Ammon's horn (tissue), 1 donor: ENCODE measurements at regions not wholly inside any gene's neighbourhood (a gene's known extent, or its start where the extent isn't known, plus 50 kb on each side); places are given as distances from the start of the nearest gene placed in this dataset.
A peak's percentile ranks its signal among the peaks of the same experiment; 100 is the strongest.

Source experiments
- DNase-seq: peaks from one replicate; pipeline ENCODE4 v3.0.0-alpha.2; 2016; ENCODE audit warnings: low spot score

GRCh38 chr2:21501376-21502027, 377.7 kb downstream of the TDRD15 start:
- DNase-seq: peak; percentile 3

- DNase-seq: no peak
Measured at GRCh38 chr2:21515903-21516302, 392.1 kb downstream of the TDRD15 start.

DNA sequence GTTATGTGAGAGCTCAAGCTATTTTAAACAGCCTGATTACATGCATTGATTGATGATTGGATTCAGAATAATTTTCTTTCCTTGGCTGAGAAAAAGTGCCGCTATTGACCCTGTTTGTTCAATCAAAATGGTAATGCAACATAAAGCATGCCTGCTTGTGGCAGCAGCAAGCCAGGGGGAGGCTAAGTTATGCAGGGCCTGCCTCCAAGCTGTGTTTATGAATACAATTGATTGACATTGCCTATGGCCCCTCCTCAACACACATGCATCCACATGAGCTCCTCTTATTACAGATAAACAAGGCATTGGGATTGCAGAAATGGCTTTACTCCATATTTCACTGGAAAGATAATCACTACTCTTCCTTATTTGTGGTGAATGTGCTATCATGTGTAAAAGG, 395.6 kb downstream of the TDRD15 start:
- DNase-seq: no peak

DNA sequence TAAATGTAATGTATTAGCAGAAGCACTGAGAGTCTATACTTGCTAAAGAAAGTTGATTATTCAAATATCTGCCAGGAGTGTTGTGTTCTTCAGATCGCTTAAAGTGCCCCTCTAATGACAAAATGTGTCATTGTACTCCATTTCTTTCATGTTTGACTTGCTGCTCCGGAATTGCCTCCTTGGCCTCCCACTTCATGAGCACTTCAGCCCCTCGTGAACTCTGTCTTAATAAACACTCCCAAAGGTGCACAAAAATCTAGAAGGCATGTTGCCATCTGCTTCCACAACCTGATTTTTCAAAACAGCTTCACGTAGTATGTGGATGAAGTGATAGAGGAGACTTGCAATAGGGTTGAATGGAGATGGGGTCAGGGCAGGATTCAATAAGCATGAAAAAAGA, 396.1 kb downstream of the TDRD15 start:
- DNase-seq: no peak

DNA sequence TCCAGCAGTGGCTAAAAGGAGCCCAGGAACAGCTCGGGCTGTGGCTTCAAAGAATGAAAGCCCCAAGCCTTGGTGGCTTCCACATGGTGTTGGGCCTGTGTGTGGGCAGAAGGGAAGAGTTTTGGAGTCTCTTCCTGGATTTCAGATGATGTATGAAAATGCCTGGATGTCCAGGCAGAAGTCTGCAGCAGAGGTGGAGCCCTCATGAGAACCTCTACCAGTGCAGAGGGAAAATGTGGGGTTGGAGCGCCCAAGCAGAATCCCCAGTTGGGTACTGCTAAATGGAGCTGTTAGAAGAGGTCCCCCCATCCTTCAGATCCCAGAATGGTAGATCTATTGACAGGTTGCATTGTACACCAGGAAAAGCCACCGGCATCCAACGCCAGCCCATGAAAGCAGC, 412.1 kb downstream of the TDRD15 start:
- DNase-seq: no peak

DNA sequence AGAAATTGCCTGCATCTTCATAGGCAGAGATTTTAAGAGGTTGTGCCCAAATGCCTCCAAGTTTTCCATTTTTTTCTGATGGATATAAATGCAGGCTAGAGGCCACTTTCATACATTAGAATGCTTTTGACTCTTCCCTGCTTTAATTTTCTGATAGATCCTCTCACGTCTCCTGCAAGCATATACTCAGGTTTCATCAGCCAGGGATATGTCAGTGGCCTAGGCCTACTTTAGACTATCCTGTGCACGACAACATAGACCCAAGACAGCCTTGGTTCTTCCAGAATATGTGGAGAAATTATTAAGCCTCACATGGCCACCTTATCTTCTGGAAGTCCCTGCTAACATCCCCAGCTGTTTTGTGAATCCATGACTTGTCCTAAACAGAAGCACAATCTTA, 415.9 kb downstream of the TDRD15 start:
- no peak for DNase-seq

DNA sequence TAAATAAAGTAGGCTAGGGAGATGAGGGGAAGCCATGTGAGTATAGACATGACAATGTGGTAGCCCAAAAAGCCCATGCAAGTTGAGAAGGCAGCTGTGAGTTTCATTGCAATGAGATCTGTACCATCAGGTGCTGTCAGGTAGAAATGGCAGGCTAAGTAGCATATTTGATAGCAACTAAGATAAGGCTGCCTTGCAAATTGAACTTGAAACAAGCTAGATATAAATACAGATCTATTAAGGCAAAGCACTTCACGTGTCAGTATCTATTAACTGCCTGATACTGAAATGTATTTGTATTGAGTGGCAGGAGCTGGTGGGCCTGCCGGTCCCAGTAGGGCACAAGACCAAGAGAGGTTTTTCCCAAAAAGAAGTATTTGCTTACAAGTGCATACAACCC, 419.9 kb downstream of the TDRD15 start:
- no peak for DNase-seq

DNA sequence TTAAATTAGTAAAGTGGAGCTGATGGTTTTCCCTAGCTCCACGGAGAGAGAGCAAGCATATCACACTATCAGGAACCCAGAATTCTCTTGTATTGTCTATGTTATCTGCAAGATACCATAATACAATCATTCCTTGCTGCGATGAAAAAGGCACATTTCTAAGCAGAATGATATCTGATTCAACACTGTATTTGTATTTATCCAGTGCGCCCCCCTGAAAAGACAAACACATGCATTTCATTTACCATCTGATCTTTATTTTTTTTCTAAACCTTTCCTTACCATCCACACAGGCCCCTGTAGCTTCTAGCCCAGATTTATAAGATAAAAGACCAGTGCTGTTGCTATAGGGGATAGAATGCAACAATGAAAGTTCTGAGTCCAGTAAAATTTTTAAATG, 420.6 kb downstream of the TDRD15 start:
- no peak for DNase-seq

GRCh38 chr2:21552981-21553380, 429.2 kb downstream of the TDRD15 start:
- no peak for DNase-seq

DNA sequence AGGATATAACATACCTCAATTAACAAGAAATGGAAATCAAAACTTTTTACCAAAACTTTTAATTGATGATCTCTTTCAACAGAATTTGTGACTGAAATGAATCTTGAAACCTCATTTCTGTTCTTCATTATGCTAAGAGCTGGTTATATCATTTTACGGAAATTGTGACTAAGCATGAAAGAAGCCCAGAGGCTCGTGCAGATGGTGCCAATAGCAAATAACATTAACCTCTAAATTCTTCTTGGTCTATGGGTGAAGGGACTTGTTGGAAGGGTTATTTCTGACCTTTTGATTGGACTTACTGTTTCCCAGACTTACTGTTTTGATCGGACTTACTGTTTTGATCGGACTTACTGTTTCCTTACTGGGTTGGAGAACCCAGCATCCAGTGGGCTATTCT, 435.6 kb downstream of the TDRD15 start:
- DNase-seq: no peak

DNA sequence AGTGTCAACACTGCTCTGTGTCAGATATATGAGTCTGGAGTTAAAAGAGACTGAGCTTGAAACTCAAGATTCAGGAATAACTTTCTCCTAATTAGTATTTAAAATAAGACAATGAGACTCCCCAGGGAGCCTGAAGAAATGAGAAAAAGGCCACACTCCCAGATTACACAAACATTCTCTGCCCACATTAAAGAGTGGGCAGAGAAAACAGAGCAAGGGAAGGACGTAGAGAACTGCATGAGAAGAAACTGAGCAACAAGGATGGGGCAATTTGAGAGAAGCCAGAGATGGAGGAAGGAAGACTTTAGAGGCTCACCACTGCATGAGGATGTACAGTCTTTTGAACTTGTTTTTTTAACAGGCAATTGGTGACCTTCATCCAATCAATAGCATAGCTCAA, 438.2 kb downstream of the TDRD15 start:
- no peak for DNase-seq

DNA sequence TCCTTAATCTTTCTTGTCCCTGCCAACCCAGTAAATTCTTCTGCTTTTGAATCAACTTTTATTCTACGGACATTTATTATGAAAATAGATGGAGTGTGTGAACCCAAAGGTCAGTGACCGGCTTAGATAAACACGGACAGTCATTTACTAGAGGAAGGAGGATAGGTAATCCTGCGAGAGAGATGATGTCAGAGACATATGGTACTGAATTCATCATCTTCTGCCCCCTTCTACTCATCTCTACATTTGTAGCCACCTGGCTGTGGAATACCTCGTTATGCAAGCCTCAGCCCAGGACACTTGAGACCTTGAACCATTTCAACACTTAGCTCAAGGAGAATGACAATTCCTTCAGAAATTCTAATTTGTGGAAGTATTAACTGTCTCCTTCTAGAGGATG, 443.6 kb downstream of the TDRD15 start:
- no peak for DNase-seq

DNA sequence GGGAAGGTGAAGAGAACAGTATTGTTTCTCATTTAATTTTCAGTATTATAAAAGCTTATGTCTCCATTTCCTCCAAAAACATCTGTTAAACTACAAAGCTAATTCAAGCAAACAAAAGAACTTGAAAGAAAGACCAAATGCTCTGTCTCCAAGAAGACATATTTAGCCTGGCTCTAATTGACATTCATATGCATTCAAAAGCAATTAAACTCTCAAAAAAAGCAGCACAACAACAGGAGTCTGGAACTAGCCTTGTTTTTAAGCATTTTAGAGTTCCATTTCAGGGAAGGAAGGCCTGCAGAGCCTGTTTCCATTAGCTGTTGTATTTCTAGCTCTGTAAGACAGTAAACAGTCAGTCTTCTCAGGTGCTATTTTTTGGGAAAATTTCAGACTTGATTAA, 447.9 kb downstream of the TDRD15 start:
- no peak for DNase-seq

- no peak for DNase-seq
Measured at GRCh38 chr2:21580391-21580790, 456.6 kb downstream of the TDRD15 start.

- no peak for DNase-seq
Measured at GRCh38 chr2:21585881-21586280, 462.1 kb downstream of the TDRD15 start.

DNA sequence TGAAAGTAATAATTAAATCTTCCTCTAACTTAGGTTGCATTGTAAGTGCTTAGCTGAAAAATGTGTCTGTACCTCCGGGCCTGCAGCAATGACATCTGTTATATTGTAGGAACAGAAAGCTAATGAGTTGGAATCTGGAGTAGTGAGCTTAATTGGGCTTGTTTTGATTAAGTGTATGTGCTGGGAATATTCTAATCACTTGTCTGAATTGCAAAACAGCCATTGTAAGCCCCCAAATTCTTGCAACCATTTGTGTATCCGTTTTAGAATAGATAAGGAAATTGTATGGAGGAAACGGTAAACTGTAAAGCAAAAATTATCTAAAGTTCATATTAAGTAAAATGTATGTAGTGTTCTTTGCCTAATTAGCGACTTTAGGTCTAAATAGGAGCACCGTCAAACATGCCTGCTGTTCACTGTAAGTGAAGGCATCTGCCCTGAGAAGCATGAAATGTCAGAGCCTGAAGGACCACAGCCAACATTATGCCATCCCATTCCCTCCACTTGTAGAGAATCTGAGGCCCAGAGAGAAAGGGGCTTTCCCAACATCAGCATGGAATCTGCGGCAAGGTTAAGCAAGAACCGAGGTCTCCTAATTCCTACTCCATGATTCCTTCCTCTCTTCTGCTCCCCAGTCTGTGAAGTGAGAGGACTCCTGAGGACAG, 466.4 kb downstream of the TDRD15 start:
- no peak for DNase-seq

GRCh38 chr2:21591926-21592325, 468.2 kb downstream of the TDRD15 start:
- no peak for DNase-seq

GRCh38 chr2:21599417-21599816, 475.6 kb downstream of the TDRD15 start:
- no peak for DNase-seq

DNA sequence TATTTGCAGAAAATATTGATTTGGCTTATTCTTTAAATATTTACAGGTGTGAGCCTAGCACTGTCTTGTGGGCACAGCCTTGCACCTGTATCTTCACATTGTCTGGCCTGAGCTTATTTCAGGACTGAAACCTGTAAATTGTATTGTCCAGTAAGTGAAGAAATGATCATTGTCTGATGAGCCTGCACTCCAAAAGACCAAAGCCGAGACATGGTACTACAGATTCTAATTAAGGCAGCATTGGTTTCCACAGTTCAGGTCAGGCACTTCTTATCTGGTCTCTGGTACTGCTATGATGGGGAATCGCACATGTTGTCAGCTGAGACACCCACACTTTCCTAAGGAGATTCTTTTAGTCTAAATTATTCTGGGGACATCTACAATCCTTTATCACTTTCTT, 479.0 kb downstream of the TDRD15 start:
- no peak for DNase-seq

DNA sequence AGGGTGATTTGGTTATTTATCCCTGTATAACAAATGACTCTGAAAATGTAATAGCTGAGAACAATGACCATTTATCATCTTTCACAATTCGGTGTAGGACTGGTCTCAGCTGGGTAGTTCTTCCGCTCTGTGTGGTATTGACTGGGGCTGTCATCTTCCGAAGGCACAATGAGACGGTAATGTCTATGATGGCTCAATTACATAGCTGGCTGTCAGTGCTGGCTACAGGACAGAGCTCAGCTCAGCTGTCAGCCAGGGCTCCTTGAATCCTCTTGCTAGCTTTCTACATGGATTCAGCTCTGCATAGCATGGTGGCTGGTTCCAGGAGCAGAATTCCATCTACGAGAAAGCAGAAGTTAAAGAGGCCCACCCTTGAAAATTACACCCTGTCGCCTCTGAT, 483.8 kb downstream of the TDRD15 start:
- DNase-seq: no peak

- DNase-seq: no peak
Measured at GRCh38 chr2:21610304-21610703, 486.5 kb downstream of the TDRD15 start.

- DNase-seq: no peak
Measured at GRCh38 chr2:21617885-21618434, 494.2 kb downstream of the TDRD15 start.

DNA sequence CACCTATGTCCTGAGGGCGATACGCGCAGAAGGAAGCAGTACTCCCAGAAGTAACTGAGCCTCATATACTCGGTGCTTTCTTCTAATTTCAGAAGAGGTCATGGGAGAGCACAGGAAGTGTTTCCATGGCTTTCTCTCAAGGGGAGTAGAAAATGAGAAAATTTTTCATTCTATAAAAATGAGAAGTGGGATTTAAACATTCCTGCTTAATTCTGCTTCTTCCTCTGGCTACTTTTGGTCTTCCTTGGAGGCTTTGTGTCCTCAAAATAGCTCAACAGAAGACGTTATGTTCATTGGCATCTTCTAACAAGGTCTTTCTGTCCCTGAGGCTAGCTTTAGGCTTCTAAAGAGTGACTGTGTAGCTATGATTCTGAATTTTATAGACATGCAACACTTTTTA, 497.0 kb downstream of the TDRD15 start:
- DNase-seq: no peak

GRCh38 chr2:21627938-21628337, 504.2 kb downstream of the TDRD15 start:
- DNase-seq: no peak
